ENCODE measurements at regions not wholly inside any gene's neighbourhood (a gene's known extent, or its start where the extent isn't known, plus 50 kb on each side); places are given as distances from the start of the nearest gene placed in this dataset.

GRCh38 chr17:33901085-33901484 is 354.0 kb upstream of the CCL2 start:
- no peak for TF ChIP-seq CTCF (IDR thresholded peaks at IDR 0.05)
- no peak for TF ChIP-seq POLR2A (IDR thresholded peaks at IDR 0.05)
